Epithelial cell of proximal tubule (primary cell): ENCODE measurements at regions not wholly inside any gene's neighbourhood (a gene's known extent, or its start where the extent isn't known, plus 50 kb on each side); places are given as distances from the start of the nearest gene placed in this dataset.

Experiments used
- DNase-seq: peaks from one replicate; pipeline ENCODE4 v3.0.0-alpha.2; 2011; ENCODE audit warnings: low read depth
- H3K4me3 ChIP-seq: 2 replicates; pipeline ENCODE4 v1.5.1; 2011; ENCODE audit warnings: low read depth, mild to moderate bottlenecking, low read length
- TF ChIP-seq, protein P1 (sequence below): conservative IDR thresholded peaks from 2 replicates; pipeline ENCODE4 v1.5.1; 2012; ENCODE audit warnings: low read depth, mild to moderate bottlenecking, low read length

DNA sequence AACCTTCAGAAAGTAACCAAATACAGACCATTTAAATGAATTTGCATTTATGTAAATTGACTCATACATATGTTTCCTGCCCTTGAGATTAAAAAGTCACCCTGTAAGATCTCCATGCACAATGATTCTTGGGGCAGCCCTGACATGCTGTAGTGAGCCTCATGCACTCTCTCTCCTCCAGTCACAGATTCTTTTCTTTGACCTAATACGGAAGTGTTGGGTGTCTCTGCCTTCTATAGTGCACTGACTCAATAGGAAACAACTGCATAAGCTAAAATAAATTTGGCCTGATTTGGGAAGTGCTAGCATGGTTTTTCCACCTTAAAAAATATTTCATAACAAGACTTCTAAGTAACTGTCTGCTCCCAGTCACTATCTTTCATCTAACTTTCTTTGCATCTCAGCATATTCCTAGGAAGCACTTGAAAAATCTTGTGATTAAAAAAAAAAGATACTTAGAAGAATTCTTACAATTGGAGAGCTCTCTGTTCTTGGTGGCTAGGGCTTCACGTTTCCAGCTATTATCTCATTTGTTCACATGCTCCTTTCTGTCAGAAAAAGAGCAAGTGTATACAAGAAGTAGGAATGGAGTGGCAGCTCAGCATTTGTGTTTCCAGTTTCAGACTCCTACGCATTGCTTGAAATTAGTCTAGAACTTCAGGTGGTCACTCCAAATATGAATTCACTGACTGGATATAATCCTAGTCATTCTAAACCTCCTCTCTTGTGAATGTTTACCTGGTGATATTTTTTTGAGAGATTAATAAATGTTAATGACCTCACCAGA, 207.9 kb upstream of the COL8A1 start:
- DNase-seq, result no peak
- TF ChIP-seq, protein P1, sequence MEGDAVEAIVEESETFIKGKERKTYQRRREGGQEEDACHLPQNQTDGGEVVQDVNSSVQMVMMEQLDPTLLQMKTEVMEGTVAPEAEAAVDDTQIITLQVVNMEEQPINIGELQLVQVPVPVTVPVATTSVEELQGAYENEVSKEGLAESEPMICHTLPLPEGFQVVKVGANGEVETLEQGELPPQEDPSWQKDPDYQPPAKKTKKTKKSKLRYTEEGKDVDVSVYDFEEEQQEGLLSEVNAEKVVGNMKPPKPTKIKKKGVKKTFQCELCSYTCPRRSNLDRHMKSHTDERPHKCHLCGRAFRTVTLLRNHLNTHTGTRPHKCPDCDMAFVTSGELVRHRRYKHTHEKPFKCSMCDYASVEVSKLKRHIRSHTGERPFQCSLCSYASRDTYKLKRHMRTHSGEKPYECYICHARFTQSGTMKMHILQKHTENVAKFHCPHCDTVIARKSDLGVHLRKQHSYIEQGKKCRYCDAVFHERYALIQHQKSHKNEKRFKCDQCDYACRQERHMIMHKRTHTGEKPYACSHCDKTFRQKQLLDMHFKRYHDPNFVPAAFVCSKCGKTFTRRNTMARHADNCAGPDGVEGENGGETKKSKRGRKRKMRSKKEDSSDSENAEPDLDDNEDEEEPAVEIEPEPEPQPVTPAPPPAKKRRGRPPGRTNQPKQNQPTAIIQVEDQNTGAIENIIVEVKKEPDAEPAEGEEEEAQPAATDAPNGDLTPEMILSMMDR, result no peak
- H3K4me3 ChIP-seq, result no peak overlapping the region

DNA sequence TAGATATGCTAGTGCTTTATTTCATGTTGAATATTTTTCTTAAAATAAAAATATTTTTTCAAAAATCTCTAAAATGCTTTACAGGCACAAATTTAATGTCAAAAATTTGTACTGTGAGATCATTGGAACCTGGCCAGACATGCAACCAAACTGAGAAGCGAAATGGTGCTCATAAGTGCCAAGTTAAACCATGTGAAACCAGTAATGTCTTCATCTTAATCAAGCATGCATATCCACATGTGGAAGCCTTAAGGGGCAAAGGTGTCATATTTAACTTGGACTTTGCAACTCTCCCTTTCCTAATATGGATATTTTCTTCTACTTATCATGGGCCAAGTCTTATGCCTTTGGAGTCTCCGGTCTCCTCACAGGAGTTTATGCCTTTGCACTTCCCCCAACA, 208.9 kb upstream of the COL8A1 start:
- DNase-seq, result peak; percentile 56
- H3K4me3 ChIP-seq, result no peak overlapping the region
- TF ChIP-seq, protein P1, result no peak

DNA sequence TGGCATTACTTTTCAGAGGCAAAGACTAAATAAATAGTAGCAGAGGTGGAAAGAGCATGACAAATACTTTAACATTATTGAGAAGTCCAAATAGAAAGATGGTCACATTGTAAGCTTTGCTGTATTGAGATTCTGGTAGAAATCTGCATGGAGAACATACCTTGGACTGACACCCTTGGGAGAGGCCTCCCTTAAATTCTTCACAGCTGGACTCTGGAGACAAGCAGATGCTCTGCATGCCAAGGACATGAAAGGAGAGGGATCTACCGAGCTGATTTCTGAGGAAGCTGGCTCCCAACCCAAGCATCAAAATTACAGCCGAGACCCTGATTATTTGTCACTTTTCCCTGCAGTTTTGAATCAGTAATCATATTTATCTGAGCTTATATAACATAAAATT, 212.5 kb upstream of the COL8A1 start:
- TF ChIP-seq, protein P1, result no peak
- no peak overlapping the region for H3K4me3 ChIP-seq
- DNase-seq, result no peak

DNA sequence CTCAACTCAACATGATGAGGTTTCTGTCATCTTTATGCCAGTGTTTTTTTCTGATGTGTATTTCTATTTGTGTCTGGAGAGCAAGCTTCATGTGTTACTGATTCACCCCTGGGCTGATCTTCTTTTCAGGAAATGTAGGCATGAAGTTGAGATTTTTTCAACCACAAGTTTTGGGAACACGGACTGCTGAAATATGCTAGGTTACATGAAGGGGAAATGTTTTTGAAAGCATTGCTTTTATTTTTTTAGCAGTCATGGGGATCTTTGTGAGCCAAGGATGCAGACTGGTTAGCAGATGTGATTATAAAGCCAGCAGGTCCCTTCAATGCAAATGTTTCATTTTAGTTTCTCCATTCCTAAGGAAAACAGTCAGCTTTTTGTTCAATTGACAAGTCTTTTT, 219.3 kb upstream of the COL8A1 start:
- no peak overlapping the region for H3K4me3 ChIP-seq
- DNase-seq, result no peak
- TF ChIP-seq, protein P1, result no peak

DNA sequence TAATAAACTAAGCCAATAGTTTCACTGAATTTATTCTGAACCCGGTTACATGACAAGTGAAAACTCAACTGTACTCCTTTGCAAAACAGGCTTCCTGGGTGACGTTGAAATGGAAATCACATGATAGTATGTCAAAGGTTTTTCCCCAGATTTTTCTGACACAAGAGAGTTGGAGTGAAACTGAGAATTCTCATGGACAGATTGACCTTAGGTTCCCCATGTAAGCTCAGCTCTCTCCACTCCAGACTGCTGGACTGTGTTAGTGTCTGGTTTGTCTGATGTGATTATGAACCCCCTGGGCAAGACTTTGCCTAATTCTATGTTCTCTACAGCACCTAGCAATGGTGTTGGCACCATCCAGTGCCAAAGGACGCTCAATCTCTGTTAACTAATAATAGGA, 219.7 kb upstream of the COL8A1 start:
- H3K4me3 ChIP-seq, result no peak overlapping the region
- DNase-seq, result no peak
- TF ChIP-seq, protein P1, result no peak

DNA sequence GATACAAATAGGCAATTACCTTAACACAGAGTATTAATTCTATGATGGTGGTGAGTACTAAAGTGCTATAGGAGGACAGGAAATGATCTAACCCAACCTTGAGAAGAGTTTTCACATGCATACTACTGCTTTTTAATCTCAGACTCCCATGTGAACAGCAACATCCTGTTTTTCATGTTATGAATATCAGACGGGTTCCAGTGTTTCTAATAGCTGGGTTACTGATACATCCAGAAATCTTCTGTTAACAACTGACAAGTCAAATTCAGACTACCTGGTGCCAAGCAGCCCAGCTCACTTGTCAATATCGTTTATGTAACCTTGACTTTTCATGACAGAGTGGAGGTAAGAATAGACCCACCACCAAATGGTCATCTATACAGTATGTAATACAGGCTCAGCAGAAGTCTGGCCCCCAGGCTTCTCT, 220.2 kb upstream of the COL8A1 start:
- no peak for DNase-seq
- H3K4me3 ChIP-seq, result no peak overlapping the region
- TF ChIP-seq, protein P1, result no peak

DNA sequence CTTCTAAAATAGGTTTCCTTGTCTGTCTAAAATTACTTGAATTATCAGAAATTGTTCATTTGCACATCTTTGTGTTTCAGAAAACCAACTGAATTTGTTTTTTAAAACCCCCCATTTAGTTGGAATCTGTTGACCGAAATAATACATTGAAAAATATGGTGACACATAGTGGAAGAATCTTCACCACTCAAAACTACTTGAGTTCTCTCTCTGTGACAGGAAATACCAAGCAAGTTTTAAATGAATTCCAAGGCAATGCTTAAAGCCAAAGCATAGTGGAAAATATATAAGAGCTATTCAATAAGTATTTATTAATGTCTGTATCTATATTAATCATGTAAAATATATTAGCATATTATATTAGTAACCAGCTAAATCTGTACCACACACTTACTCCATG, 224.9 kb upstream of the COL8A1 start:
- TF ChIP-seq, protein P1, result no peak
- no peak overlapping the region for H3K4me3 ChIP-seq
- DNase-seq, result no peak
